SU-DHL-6 (cell line): ENCODE measurements at regions not wholly inside any gene's neighbourhood (a gene's known extent, or its start where the extent isn't known, plus 50 kb on each side); places are given as distances from the start of the nearest gene placed in this dataset.

Experiments
- H2AFZ ChIP-seq: fragments of 200-600 bp; sonication (generic); 2 replicates; pipeline ENCODE4 v1.6.1; 2014; ENCODE audit warnings: low read depth, mild to moderate bottlenecking, moderate library complexity, mixed read lengths, antibody characterized with exemption, low read length; ENCODE audit not compliant: severe bottlenecking
- H3F3A ChIP-seq: fragments of 200-600 bp; shearing (Covaris generic); 2 replicates; pipeline ENCODE4 v1.6.0; 2016; ENCODE audit warnings: antibody characterized with exemption, mild to moderate bottlenecking; ENCODE audit not compliant: insufficient read depth
- H3K27ac ChIP-seq: fragments of 200-600 bp; sonication (generic); 2 replicates; pipeline ENCODE4 v1.5.1; 2016; ENCODE audit warnings: low read depth, mild to moderate bottlenecking, low read length, moderate library complexity, mixed read lengths
- H3K27me3 ChIP-seq: fragments of 200-600 bp; sonication (generic), shearing (Covaris generic); 2 replicates; pipeline ENCODE4 v1.6.0; 2014; ENCODE audit warnings: mild to moderate bottlenecking, low read length
- H3K36me3 ChIP-seq: fragments of 200-600 bp; sonication (generic); 2 replicates; pipeline ENCODE4 v1.6.1; 2014; ENCODE audit warnings: mild to moderate bottlenecking, low read length, mixed read lengths
- H3K4me2 ChIP-seq: fragments of 300-600, 200-600 bp; shearing (Covaris generic), sonication (generic); 2 replicates; pipeline ENCODE4 v1.6.0; 2014; ENCODE audit warnings: low read length, low read depth, mild to moderate bottlenecking; ENCODE audit not compliant: poor library complexity, severe bottlenecking
- H3K4me3 ChIP-seq: fragments of 200-600 bp; sonication (generic); 2 replicates; pipeline ENCODE4 v1.5.1; 2014; ENCODE audit warnings: antibody characterized with exemption, low read length, mild to moderate bottlenecking, mixed read lengths; ENCODE audit not compliant: insufficient read depth, poor library complexity, severe bottlenecking
- H3K79me2 ChIP-seq: fragments of 200-600 bp; sonication (generic); 2 replicates; pipeline ENCODE4 v1.6.1; 2014; ENCODE audit warnings: mild to moderate bottlenecking, low read length, moderate library complexity; ENCODE audit not compliant: insufficient read depth
- H3K9ac ChIP-seq: fragments of 200-600 bp; sonication (generic); 2 replicates; pipeline ENCODE4 v1.7.0; 2014; ENCODE audit warnings: mild to moderate bottlenecking, low read length
- H3K9me2 ChIP-seq: fragments of 200-600 bp; sonication (generic); replicated peaks from 2 replicates; pipeline ENCODE4 v1.6.1; 2014; ENCODE audit warnings: low read length; ENCODE audit not compliant: insufficient read depth
- H3K9me3 ChIP-seq: fragments of 200-600 bp; sonication (generic); 2 replicates; pipeline ENCODE4 v1.6.1; 2014; ENCODE audit warnings: low read length, mixed read lengths; ENCODE audit not compliant: insufficient read depth
- H4K20me1 ChIP-seq: fragments of 200-600 bp; sonication (generic); 2 replicates; pipeline ENCODE4 v1.6.1; 2014; ENCODE audit warnings: low read depth, mild to moderate bottlenecking, antibody characterized with exemption, low read length, moderate library complexity, mixed read lengths
- EZH2phosphoT487 ChIP-seq: fragments of 200-600 bp; sonication (generic), shearing (Covaris generic); conservative IDR thresholded peaks from 2 replicates; pipeline ENCODE4 v1.6.1; 2018; ENCODE audit warnings: mild to moderate bottlenecking, antibody characterized with exemption, low read length, moderate library complexity, mixed read lengths
- TF ChIP-seq, protein P1 (sequence below): fragments of 200-600 bp; sonication (generic); IDR thresholded peaks from one replicate; pipeline ENCODE4 v1.5.1; 2017; ENCODE audit warnings: antibody characterized with exemption, mild to moderate bottlenecking, low read length, moderate library complexity; ENCODE audit not compliant: insufficient read depth, poor library complexity, severe bottlenecking

- Histone ChIP-seq H3K4me3 (no peak overlapping the region), H3K79me2 (no peaks in the 10 kb centered on the region), H3K9me3 (no peaks in the 10 kb centered on the region), H2AFZ (no peak overlapping the region), H3K9ac (no peak overlapping the region), H3K4me2 (no peak overlapping the region), H3K27me3 (no peaks in the 10 kb centered on the region), H3K36me3 (no peaks in the 10 kb centered on the region), H3F3A (no peaks in the 10 kb centered on the region), H3K9me2 (no peaks in the 10 kb centered on the region), H3K27ac (no peak overlapping the region), H4K20me1 (no peaks in the 10 kb centered on the region)
- no peak for TF ChIP-seq EZH2phosphoT487
- TF ChIP-seq, protein P1, sequence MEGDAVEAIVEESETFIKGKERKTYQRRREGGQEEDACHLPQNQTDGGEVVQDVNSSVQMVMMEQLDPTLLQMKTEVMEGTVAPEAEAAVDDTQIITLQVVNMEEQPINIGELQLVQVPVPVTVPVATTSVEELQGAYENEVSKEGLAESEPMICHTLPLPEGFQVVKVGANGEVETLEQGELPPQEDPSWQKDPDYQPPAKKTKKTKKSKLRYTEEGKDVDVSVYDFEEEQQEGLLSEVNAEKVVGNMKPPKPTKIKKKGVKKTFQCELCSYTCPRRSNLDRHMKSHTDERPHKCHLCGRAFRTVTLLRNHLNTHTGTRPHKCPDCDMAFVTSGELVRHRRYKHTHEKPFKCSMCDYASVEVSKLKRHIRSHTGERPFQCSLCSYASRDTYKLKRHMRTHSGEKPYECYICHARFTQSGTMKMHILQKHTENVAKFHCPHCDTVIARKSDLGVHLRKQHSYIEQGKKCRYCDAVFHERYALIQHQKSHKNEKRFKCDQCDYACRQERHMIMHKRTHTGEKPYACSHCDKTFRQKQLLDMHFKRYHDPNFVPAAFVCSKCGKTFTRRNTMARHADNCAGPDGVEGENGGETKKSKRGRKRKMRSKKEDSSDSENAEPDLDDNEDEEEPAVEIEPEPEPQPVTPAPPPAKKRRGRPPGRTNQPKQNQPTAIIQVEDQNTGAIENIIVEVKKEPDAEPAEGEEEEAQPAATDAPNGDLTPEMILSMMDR = no peak
Observed at GRCh38 chr9:29796291-29796952, 2223.1 kb upstream of the C9orf72 start.

DNA sequence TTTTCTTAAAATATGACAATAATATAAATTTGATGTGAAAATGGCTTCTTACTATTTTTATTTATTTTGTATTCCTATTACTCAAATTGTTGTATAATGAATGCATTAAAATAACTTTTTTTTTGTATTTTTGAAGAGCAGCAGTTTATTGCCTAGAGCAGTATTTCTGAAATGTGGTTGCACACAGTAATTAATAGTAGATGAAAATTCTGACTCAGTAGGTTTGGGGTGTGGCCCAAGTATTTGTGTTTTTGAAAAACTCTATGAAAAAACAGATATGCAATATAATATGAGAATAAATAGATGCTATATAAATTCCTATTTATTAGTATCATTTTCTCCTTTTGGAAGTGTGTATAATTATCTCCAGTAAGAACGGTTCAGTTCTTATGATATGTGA lies 2225.3 kb upstream of the C9orf72 start:
- no peaks in the 10 kb centered on the region for H3K9me2 ChIP-seq
- no peak overlapping the region for H3K27ac ChIP-seq
- H3K4me3 ChIP-seq = no peak overlapping the region
- H2AFZ ChIP-seq = no peak overlapping the region
- H3K9me3 ChIP-seq = no peaks in the 10 kb centered on the region
- TF ChIP-seq EZH2phosphoT487 = no peak
- TF ChIP-seq, protein P1 = no peak
- no peaks in the 10 kb centered on the region for H3K27me3 ChIP-seq
- H4K20me1 ChIP-seq = no peaks in the 10 kb centered on the region
- H3K4me2 ChIP-seq = no peak overlapping the region
- no peaks in the 10 kb centered on the region for H3K79me2 ChIP-seq
- no peak overlapping the region for H3K9ac ChIP-seq
- no peaks in the 10 kb centered on the region for H3F3A ChIP-seq
- H3K36me3 ChIP-seq = no peaks in the 10 kb centered on the region

GRCh38 chr9:29799227-29799626 lies 2225.9 kb upstream of the C9orf72 start:
- H3K9ac ChIP-seq = no peak overlapping the region
- no peaks in the 10 kb centered on the region for H3K9me3 ChIP-seq
- H3K27me3 ChIP-seq = no peaks in the 10 kb centered on the region
- no peaks in the 10 kb centered on the region for H3K36me3 ChIP-seq
- no peak overlapping the region for H3K27ac ChIP-seq
- H3K4me3 ChIP-seq = no peak overlapping the region
- H4K20me1 ChIP-seq = no peaks in the 10 kb centered on the region
- no peak overlapping the region for H2AFZ ChIP-seq
- H3K9me2 ChIP-seq = no peaks in the 10 kb centered on the region
- no peaks in the 10 kb centered on the region for H3K79me2 ChIP-seq
- no peak for TF ChIP-seq EZH2phosphoT487
- TF ChIP-seq, protein P1 = no peak
- H3F3A ChIP-seq = no peaks in the 10 kb centered on the region
- H3K4me2 ChIP-seq = no peak overlapping the region
